ENCODE measurements at regions not wholly inside any gene's neighbourhood (a gene's known extent, or its start where the extent isn't known, plus 50 kb on each side); places are given as distances from the start of the nearest gene placed in this dataset.
"Not testable (repeated sequence)": the region's sequence is repeated elsewhere in the genome, so short reads cannot be mapped to it uniquely, and the experiment has no call there.

DNA sequence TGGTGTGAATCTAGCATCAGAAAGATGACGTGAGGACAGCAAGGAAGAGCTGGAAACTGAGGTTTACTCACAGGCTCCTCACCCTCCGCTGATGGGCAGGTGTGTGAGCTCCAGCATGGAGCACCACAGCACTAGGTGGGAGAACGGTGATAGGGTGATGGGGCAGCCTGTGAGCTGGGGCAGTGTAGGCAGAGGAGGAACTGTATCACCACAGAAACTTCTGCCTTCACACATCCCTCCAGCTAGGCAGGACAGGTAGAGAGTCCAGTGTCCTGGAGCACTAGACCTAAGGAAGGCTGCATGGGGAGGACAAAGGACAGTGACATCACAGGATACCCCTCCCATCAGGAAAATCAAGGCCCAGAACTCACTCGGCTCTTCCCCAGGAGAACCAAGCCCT is 241.8 kb upstream of the PRSS58 start:
- no peak for DNase-seq (ENCODE audit: low read depth)

- DNase-seq (ENCODE audit: low read depth) = no peak
Measured at GRCh38 chr7:142498364-142498763, 240.5 kb upstream of the PRSS58 start.

DNA sequence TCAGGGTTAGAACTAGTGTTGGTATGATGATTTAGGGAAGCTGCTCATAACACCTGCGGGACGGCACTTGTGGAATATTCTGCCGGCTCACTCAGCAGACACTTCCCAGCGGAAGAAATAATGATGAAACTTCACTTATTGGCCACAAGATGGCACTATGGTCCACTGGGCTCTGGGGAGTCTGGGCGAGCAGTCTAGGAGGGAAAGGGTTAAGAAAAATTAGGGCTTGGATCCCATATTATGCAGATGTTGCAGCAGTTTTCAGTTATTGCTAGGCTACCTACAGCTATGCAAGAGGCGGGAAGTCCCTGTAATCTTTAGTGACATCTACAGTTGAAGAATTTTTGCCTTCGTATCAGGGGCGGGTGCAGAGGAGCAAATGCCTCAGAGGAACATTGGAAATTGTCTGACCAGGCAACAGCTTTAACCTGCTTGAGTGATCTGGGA is 238.7 kb upstream of the PRSS58 start:
- no peak for DNase-seq (ENCODE audit: low read depth)

GRCh38 chr7:142495879-142496278 is 238.0 kb upstream of the PRSS58 start:
- not testable (repeated sequence) for DNase-seq (ENCODE audit: low read depth)

DNA sequence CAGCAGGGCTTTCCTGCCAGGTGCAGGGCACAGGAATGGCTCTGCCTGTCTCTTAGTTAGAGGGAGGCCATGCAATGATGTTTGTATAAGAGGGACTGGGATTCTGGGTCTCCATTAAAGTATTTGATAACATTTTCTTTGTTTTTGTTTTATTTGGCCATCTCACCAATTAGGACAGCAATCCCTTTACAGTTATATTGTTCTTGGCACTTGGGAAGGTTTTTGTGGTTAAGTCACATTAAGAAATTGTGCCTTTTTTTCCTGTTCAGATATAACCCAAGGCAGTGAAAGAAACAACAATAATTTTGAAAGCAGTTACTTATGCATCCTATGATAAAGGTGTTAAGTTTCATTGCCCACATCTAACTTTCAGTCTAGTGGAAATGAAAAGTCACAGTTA is 237.4 kb upstream of the PRSS58 start:
- DNase-seq (ENCODE audit: low read depth) = not testable (repeated sequence)

GRCh38 chr7:142494021-142494420 is 236.2 kb upstream of the PRSS58 start:
- DNase-seq (ENCODE audit: low read depth) = no peak

DNA sequence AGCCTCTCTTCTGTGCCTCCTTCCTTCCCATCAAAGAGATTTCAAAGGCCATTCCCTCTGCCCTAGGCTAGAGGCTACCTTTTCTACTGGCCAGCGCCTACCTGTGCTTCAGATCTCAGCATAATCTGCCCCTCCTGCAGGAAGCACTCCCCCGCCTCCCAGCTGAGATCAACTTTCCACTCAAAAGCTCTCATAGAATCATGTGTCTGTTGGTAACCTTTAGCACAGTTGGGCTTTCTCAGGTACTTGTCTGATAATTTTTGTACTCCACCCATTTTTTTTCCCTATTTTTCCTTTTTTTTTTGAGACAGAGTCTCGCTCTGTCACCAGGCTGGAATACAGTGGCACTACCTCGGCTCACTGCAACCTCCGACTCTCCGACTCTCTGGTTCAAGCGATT is 231.0 kb upstream of the PRSS58 start:
- no peak for DNase-seq (ENCODE audit: low read depth)

DNA sequence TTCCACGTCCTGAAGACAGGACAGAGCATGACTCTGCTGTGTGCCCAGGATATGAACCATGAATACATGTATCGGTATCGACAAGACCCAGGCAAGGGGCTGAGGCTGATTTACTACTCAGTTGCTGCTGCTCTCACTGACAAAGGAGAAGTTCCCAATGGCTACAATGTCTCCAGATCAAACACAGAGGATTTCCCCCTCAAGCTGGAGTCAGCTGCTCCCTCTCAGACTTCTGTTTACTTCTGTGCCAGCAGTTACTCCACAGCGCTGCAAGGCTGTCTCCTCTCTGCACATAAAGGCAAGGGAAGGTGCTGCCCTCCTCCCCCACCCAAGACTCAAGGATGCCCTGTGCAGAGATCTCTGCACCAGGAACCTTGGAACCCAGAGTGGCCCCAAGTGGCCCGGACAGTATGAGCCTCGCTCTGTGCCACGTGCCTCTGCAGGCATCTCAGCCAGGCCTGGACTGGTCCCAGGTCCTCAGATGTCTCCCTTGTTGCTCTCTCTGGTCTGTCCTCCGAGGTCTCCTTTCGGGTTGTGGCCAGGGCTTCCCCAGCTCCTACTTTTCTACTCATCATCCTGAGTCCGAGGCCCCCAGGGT is 230.3 kb upstream of the PRSS58 start:
- no peak for DNase-seq (ENCODE audit: low read depth)

GRCh38 chr7:142487565-142487964 is 229.7 kb upstream of the PRSS58 start:
- DNase-seq (ENCODE audit: low read depth) = not testable (repeated sequence)

DNA sequence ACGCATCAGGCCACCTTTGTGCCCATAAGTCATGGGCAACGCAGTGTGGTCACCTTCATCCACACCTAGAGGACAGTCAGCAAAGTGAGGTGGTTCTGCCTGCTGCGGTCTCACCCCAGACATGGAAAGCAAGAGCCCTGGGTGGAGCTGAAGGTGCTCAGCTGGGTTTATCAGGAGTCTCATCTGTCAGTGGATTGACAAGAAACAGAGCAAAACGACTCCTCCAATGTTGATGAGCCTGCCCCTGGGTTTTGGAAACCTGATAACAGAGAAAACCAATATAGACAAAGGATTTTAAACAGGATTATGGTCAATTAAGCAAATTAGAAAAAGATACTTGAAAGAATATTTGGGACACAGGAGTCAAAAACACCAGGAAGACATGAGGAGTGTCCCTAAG is 229.3 kb upstream of the PRSS58 start:
- DNase-seq (ENCODE audit: low read depth) = no peak

DNA sequence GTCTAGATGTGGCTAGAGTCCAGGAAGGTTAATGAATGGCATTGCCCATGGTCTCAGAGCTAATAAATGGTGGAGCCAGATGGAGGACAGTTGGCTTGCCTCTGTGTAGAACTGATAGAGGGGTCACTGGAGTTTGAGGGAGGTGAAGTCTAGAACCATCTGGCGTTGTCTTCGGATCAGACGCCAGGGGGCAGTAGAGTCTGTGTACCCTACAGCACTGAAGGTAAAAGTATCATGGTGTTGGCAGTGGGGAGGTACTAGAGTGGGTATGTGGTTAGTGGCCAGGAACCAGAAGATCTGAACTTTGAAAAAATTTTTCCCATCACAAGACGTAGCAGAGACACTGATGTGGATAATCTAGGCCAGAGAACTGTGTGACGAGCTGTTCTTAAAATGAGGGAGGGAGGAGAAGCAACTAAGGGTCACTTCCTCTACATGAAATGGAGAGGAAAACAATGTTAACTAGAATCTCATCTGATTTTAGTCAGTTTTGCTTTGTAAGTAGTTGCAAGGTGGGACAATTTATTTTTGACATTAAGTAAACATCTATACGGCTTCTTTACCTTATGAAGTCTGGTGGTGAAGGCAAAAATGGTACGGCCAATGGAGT is 227.9 kb upstream of the PRSS58 start:
- no peak for DNase-seq (ENCODE audit: low read depth)

- DNase-seq (ENCODE audit: low read depth) = no peak
Measured at GRCh38 chr7:142483659-142484317, 225.9 kb upstream of the PRSS58 start.

DNA sequence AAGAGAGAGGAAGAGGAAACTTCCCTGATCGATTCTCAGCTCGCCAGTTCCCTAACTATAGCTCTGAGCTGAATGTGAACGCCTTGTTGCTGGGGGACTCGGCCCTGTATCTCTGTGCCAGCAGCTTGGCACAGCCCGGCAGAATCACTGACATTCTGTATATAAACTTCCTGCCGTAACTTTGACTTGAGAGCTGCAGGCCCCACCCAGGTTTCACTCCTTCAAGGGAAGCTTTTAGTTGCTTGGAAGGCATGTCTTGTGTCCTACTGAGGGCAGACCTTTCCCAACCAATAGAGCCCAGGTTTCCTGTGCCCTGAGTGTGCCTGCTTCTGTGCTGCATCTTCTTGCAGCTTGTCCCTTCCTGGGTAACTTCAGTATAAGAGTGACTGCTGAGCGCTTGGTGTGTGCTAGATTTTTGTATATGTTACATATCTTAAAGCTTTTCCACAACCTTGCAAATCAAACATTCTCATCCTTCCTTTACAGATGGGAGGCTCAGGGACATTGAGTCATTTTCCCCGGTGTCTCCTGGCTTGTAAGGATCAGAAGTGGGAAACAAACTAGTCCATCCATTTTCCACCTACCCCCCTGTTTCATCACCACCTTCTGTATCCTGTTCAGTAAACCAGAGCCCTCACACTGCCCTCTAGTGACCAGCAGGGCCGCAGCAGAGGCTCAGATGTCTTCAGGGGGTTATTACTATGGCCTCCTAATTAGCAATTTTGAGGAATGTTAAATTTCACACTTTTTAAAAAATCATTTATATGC is 225.2 kb upstream of the PRSS58 start:
- peak; percentile 38 for DNase-seq (ENCODE audit: low read depth)

GRCh38 chr7:142481548-142481947 is 223.7 kb upstream of the PRSS58 start:
- DNase-seq (ENCODE audit: low read depth) = no peak

GRCh38 chr7:142478479-142479220 is 220.8 kb upstream of the PRSS58 start:
- DNase-seq (ENCODE audit: low read depth) = no peak

- DNase-seq (ENCODE audit: low read depth) = not testable (repeated sequence)
Measured at GRCh38 chr7:142477801-142478200, 219.9 kb upstream of the PRSS58 start.

DNA sequence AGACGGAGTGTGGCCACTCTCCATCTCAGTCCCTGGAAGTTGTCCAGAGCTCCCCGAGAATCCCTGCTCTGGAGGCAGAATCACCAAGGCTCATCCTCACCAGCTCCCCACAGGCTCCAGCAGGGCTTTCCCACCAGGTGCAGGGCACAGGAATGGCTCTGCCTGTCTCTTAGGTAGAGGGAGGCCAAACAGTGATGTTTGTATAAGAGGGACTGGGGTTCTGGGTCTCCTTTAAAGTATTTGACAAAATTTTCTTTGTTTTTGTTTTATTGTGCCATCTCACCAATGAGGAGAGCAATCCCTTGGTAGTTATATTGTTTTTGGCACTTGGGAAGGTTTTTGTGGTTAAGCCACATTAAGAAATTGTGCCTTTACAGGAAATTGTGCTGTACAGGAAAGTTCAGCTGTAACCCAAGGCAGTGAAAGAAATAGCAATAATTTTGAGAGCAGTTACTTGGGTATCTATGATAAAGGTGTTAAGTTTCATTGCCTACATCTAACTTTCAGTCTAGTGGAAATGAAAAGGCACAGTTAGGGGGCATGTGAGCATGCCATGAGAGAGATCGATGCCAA is 219.3 kb upstream of the PRSS58 start:
- DNase-seq (ENCODE audit: low read depth) = no peak

DNA sequence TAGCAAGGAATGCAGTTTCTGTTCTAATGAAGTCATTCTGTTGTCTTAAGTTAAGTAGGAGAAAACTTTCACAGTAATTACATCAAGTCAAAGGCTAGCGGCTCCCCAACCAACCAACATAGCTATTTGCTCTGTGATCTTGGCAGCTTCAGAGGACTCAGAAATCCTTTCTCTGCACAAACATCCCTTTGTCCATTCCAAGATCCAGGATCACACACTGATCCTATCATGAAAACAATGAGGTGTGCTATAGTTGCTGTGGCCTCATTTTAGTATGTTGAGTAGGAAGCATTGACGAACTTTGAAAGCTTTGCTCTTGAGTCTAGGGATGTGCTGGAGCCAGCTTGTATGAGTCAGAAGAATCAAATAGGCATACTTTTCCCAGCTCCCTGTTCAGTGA is 218.2 kb upstream of the PRSS58 start:
- no peak for DNase-seq (ENCODE audit: low read depth)

GRCh38 chr7:142471820-142472219 is 214.0 kb upstream of the PRSS58 start:
- DNase-seq (ENCODE audit: low read depth) = no peak

DNA sequence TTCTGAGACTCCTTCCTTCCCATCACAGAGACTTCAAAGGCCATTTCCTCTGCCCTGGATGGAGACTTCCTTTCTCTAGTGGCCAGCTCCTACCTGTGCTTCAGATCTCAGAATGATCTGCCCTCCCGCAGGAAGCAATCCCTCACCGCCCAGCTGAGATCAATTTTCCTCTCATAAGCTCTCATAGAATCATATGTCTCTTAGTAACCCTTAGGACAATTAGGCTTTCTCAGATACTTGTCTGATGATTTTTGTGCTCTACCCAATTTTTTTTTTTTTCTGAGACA is 212.6 kb upstream of the PRSS58 start:
- DNase-seq (ENCODE audit: low read depth) = no peak

DNA sequence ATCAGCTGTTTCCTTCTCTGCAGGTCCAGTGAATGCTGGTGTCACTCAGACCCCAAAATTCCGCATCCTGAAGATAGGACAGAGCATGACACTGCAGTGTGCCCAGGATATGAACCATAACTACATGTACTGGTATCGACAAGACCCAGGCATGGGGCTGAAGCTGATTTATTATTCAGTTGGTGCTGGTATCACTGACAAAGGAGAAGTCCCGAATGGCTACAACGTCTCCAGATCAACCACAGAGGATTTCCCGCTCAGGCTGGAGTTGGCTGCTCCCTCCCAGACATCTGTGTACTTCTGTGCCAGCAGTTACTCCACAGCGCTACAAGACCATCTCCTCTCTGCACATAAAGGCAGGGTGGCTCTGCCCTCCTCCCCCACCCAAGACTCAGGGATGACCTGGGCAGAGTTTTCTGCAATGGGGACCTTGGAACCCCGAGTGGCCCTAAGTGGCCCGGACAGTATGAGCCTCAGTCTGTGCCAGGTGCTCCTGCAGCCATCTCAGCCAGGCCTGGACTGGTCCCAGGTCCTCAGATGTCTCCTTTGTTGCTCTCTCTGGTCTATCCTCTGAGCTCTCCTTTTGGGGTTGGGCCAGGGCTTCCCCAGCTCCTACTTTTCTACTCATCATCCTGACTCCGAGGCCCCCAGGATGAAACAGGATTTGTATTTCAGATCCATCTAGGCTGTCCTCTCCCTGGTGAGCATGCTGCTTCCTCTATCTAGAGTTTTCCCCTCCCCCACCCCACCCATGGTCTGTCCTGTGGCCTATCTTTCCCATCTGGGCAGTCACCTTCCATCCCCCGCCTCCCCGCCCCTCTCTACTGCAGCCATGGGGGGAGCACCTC is 212.1 kb upstream of the PRSS58 start:
- no peak for DNase-seq (ENCODE audit: low read depth)
